ENCODE measurements at regions not wholly inside any gene's neighbourhood (a gene's known extent, or its start where the extent isn't known, plus 50 kb on each side); places are given as distances from the start of the nearest gene placed in this dataset.

DNA sequence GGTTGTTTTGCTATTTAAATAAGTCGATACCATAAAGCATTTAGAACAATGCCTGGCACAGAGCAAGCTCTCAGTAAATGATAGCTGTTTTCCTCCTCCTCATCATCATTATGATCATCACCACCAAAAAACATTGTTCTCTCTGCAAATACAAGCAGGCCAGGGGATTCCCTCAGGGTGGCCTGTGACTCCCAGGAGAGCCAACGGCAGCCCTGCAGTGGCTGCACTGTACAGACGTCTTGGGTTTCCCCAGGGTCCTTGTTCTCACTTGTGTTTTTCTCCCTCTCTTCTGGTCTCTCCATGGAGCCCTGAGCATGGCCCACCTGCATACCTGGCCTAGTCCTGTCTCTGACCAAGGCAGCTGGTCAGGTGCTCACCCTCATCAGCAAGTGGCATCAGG, 290.9 kb upstream of the PWP1 start:
- CTCF ChIA-PET = interaction anchor here (0.8 to 1.7 kb wide), 3 partner anchors 8 to 263 kb away, joined by 3 to 8 read pairs (median 4); no protein-coding TSS in a partner anchor
- TF ChIP-seq ZNF560 (tag by site-specific recombination; IDR thresholded peaks at IDR 0.05; ENCODE audit: borderline replicate concordance) (no peak), ZNF239 (tag by site-specific recombination; IDR thresholded peaks at IDR 0.05) (no peak), ZNF24 (tag by site-specific recombination; IDR thresholded peaks at IDR 0.05) (no peak), ZNF473 (tag by site-specific recombination; IDR thresholded peaks at IDR 0.05) (no peak), ZBTB8A (tag by site-specific recombination; IDR thresholded peaks at IDR 0.05) (no peak), KLF1 (tag by site-specific recombination; IDR thresholded peaks at IDR 0.05) (no peak), ZNF214 (tag by site-specific recombination; IDR thresholded peaks at IDR 0.05; ENCODE audit: borderline replicate concordance) (no peak), ZNF707 (tag by site-specific recombination; IDR thresholded peaks at IDR 0.05) (no peak), IKZF3 (tag by site-specific recombination; IDR thresholded peaks at IDR 0.05) (no peak)
- TF ChIP-seq, protein P1, sequence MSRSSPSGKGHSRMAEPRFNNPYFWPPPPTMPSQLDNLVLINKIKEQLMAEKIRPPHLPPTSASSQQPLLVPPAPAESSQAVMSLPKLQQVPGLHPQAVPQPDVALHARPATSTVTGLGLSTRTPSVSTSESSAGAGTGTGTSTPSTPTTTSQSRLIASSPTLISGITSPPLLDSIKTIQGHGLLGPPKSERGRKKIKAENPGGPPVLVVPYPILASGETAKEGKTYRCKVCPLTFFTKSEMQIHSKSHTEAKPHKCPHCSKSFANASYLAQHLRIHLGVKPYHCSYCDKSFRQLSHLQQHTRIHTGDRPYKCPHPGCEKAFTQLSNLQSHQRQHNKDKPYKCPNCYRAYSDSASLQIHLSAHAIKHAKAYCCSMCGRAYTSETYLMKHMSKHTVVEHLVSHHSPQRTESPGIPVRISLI (tag by site-specific recombination; IDR thresholded peaks at IDR 0.05) = no peak
- Histone ChIP-seq H3K4me3 (ENCODE audit: low read depth, low read length) (no peak overlapping the region), H3K4me1 (ENCODE audit: control insufficient read depth, insufficient read depth, low read length) (no peaks in the 10 kb centered on the region), H3K27ac (ENCODE audit: extremely low read depth, low read depth, low read length) (no peak overlapping the region), H3K9me3 (ENCODE audit: control insufficient read depth, insufficient read depth, low read depth, low read length) (no peaks in the 10 kb centered on the region), H3K36me3 (ENCODE audit: control insufficient read depth in 2 of 2, insufficient read depth in 1 of 2, low read length in 2 of 2) (no peaks in the 10 kb centered on the region)
- POLR2A ChIA-PET = no interaction called here

DNA sequence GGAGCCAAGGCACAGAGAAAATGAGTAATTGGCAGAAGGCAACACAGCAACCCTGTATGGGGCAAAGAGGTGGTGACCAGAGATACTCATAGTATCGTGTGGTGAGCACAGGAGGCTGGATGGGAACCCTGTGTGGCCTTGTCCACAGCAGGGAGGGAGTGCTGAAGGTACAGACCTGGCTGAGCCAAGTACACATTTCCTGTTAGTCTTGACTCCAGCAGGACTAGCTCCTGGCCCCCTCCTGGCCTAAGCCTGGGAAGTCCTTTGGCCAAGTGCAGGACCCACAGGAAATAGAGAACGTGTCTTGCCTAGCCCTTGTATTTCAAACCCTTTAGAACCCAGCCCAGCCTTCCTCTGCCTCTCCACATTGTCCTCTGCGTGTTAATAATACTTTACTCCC, 289.8 kb upstream of the PWP1 start:
- Histone ChIP-seq H3K9me3 (ENCODE audit: control insufficient read depth, insufficient read depth, low read depth, low read length) (no peaks in the 10 kb centered on the region), H3K27ac (ENCODE audit: extremely low read depth, low read depth, low read length) (no peak overlapping the region), H3K36me3 (ENCODE audit: control insufficient read depth in 2 of 2, insufficient read depth in 1 of 2, low read length in 2 of 2) (no peaks in the 10 kb centered on the region), H3K4me3 (ENCODE audit: low read depth, low read length) (no peak overlapping the region), H3K4me1 (ENCODE audit: control insufficient read depth, insufficient read depth, low read length) (no peaks in the 10 kb centered on the region)
- POLR2A ChIA-PET = no interaction called here
- TF ChIP-seq GLIS1 (tag by site-specific recombination; IDR thresholded peaks at IDR 0.05) = peak; percentile 45
- TF ChIP-seq, protein P2, sequence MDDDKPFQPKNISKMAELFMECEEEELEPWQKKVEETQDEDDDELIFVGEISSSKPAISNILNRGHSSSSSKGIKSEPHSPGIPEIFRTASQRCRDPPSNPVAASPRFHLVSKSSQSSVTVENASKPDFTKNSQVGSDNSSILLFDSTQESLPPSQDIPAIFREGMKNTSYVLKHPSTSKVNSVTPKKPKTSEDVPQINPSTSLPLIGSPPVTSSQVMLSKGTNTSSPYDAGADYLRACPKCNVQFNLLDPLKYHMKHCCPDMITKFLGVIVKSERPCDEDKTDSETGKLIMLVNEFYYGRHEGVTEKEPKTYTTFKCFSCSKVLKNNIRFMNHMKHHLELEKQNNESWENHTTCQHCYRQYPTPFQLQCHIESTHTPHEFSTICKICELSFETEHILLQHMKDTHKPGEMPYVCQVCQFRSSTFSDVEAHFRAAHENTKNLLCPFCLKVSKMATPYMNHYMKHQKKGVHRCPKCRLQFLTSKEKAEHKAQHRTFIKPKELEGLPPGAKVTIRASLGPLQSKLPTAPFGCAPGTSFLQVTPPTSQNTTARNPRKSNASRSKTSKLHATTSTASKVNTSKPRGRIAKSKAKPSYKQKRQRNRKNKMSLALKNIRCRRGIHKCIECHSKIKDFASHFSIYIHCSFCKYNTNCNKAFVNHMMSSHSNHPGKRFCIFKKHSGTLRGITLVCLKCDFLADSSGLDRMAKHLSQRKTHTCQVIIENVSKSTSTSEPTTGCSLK (tag by site-specific recombination; IDR thresholded peaks at IDR 0.05) = no peak
- TF ChIP-seq MYNN (tag by site-specific recombination; IDR thresholded peaks at IDR 0.05; ENCODE audit: borderline replicate concordance) = no peak
- peak; percentile 48 for TF ChIP-seq ZIC2 (tag by site-specific recombination; IDR thresholded peaks at IDR 0.05)
- TF ChIP-seq, protein P3, sequence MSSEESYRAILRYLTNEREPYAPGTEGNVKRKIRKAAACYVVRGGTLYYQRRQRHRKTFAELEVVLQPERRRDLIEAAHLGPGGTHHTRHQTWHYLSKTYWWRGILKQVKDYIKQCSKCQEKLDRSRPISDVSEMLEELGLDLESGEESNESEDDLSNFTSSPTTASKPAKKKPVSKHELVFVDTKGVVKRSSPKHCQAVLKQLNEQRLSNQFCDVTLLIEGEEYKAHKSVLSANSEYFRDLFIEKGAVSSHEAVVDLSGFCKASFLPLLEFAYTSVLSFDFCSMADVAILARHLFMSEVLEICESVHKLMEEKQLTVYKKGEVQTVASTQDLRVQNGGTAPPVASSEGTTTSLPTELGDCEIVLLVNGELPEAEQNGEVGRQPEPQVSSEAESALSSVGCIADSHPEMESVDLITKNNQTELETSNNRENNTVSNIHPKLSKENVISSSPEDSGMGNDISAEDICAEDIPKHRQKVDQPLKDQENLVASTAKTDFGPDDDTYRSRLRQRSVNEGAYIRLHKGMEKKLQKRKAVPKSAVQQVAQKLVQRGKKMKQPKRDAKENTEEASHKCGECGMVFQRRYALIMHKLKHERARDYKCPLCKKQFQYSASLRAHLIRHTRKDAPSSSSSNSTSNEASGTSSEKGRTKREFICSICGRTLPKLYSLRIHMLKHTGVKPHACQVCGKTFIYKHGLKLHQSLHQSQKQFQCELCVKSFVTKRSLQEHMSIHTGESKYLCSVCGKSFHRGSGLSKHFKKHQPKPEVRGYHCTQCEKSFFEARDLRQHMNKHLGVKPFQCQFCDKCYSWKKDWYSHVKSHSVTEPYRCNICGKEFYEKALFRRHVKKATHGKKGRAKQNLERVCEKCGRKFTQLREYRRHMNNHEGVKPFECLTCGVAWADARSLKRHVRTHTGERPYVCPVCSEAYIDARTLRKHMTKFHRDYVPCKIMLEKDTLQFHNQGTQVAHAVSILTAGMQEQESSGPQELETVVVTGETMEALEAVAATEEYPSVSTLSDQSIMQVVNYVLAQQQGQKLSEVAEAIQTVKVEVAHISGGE (tag by site-specific recombination; conservative IDR thresholded peaks at IDR 0.05; ENCODE audit: low read depth) = no peak
- TF ChIP-seq, protein P4, sequence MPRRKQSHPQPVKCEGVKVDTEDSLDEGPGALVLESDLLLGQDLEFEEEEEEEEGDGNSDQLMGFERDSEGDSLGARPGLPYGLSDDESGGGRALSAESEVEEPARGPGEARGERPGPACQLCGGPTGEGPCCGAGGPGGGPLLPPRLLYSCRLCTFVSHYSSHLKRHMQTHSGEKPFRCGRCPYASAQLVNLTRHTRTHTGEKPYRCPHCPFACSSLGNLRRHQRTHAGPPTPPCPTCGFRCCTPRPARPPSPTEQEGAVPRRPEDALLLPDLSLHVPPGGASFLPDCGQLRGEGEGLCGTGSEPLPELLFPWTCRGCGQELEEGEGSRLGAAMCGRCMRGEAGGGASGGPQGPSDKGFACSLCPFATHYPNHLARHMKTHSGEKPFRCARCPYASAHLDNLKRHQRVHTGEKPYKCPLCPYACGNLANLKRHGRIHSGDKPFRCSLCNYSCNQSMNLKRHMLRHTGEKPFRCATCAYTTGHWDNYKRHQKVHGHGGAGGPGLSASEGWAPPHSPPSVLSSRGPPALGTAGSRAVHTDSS (tag by site-specific recombination; IDR thresholded peaks at IDR 0.05) = no peak
- no peak for TF ChIP-seq GLIS2 (tag by site-specific recombination; IDR thresholded peaks at IDR 0.05)
- no peak for TF ChIP-seq ZNF266 (tag by site-specific recombination; IDR thresholded peaks at IDR 0.05; ENCODE audit: low read depth)
- CTCF ChIA-PET = interaction anchor here (0.6 kb wide), 1 partner anchor 214 kb away, joined by 3 read pairs; no protein-coding TSS in a partner anchor
